GM04503 (cell line): ENCODE measurements at regions not wholly inside any gene's neighbourhood (a gene's known extent, or its start where the extent isn't known, plus 50 kb on each side); places are given as distances from the start of the nearest gene placed in this dataset.
"Not testable (repeated sequence)": the region's sequence is repeated elsewhere in the genome, so short reads cannot be mapped to it uniquely, and the experiment has no call there.

Source experiments
- DNase-seq: peaks from one replicate; pipeline ENCODE4 v3.0.0-alpha.2; 2012; ENCODE audit warnings: low read depth

- no peak for DNase-seq
Observed at GRCh38 chr6:100099189-100100074, 105.4 kb upstream of the MCHR2 start.

GRCh38 chr6:100096936-100097335, 102.9 kb upstream of the MCHR2 start:
- no peak for DNase-seq

DNA sequence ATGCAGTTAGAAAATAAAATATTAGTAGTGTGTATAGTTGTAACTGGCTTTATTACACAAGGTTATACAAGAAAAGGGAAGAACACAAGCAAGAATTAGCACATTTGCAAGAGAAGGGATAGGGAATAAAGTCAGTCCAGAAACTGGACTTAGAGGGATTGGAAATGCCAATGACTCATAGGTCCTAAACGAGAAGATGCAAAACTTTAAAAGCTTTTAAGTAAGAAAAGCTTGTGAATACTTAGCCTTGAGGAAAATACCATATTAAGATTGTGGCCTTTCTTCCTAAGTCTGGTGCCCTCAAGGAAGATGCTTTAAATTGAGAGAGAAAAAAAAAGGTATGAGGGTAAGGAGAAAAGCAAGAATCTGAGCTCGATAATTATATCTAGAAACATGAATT, 102.3 kb upstream of the MCHR2 start:
- no peak for DNase-seq

DNA sequence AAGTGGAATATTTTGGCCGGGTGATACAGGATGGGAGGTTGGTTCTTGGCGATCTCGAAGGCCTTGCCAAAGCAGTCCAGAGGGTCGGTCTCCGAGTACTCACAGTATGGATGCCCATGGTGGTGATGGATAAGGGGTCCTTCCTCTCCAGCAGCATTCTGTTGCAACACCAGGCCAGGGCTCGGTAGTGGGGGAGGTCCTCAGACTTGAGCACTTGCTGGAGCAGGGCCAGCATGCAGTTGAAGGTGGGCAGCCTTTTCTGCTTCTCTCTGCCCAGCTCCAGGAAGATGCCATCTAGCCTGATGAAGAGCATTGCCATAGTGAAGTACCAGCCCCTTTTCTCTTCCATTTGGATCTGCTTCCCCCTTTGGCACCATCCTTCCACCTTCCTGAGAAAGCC, 99.4 kb upstream of the MCHR2 start:
- DNase-seq, result no peak

- DNase-seq, result peak; percentile 79
Observed at GRCh38 chr6:100088009-100088408, 94.0 kb upstream of the MCHR2 start.

GRCh38 chr6:100084991-100085364, 91.0 kb upstream of the MCHR2 start:
- DNase-seq, result no peak

DNA sequence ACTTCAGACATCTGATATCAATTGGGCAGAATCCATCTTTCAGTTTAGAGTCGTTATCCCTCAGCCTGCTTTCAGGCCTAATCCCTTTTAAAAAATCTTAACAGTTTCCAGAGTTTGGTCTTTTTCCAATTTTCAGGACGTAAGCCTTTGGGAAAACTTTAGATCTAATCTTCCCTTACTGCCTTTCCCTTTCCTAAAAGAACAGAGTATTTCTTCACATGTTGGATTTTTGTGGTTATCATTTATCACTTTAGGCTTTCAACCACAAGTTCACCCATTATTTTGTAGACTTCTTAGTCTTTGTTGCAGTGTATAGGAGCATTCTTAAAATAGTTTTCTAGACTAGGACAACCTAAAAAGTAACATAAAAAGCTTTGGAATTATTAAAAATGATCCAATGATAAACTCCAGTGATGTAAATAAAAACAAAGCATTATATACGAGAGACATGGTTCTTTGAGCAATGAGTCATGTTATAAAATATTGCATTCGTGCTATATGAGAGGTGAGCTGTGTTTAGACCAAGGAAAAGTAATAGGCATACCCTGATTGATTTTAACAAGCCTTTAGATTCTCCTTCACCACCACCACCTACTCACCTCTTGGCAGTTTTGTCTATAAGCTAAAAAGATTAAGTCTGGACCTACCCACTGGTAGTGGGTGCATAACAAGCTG, 90.4 kb upstream of the MCHR2 start:
- DNase-seq, result peak; percentile 77

GRCh38 chr6:100078509-100078908, 84.5 kb upstream of the MCHR2 start:
- no peak for DNase-seq

DNA sequence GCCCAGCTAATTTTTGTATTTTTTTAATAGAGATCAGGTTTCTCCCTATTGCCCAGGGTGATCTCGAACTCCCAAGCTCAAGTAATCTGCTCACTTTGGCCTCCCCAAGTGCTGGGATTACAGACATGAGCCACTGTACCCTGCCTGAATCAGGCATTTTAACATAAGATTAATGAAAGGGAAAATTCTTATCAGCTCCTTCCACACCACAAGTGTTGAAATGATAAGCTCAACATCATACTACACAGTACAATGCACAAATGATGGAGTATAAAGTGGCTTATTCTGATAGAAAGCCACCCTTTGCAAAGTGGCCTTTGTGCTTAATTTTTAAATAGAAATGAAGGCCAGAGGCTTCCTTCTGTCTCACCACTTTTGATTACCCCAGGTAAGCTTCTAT, 71.3 kb upstream of the MCHR2 start:
- no peak for DNase-seq

GRCh38 chr6:100062621-100063020, 68.6 kb upstream of the MCHR2 start:
- DNase-seq, result no peak

GRCh38 chr6:100057941-100058340, 63.9 kb upstream of the MCHR2 start:
- DNase-seq, result no peak

DNA sequence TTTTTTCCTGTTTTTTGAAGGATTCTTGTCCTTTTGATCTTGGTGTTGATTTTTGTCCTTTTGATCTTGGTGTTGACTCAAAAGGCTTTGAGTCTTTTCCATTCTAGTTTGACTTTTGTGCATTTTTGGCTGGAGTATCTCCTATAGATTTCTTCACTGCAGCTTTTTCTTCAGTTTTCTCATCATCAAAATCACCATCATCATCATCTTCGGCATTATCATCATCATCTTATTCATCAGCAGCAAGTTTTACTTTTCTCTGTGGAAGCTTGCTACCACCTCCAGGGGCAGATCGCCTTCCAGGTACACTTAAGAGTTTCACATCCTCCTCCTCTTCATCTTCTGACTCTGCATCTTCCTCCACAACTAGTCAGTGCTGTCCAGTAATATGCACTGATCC, 56.5 kb upstream of the MCHR2 start:
- DNase-seq, result no peak

- not testable (repeated sequence) for DNase-seq
Observed at GRCh38 chr6:100043961-100044360, 49.9 kb upstream of the MCHR2 start.
